SU-DHL-6 (cell line): ENCODE measurements at regions not wholly inside any gene's neighbourhood (a gene's known extent, or its start where the extent isn't known, plus 50 kb on each side); places are given as distances from the start of the nearest gene placed in this dataset.

Experiments
- CTCF ChIP-seq: fragments of 200-600 bp; sonication (generic); IDR thresholded peaks from one replicate; pipeline ENCODE4 v1.5.1; 2017; ENCODE audit warnings: antibody characterized with exemption, mild to moderate bottlenecking, low read length, moderate library complexity; ENCODE audit not compliant: insufficient read depth, poor library complexity, severe bottlenecking
- EZH2phosphoT487 ChIP-seq: fragments of 200-600 bp; sonication (generic), shearing (Covaris generic); conservative IDR thresholded peaks from 2 replicates; pipeline ENCODE4 v1.6.1; 2018; ENCODE audit warnings: mild to moderate bottlenecking, antibody characterized with exemption, low read length, moderate library complexity, mixed read lengths

- TF ChIP-seq CTCF (no peak), EZH2phosphoT487 (no peak)
These were observed 274.9 kb upstream of the SRRM4 start for GRCh38 chr12:118706437-118706836.
